GM21619 (cell line): ENCODE measurements at regions not wholly inside any gene's neighbourhood (a gene's known extent, or its start where the extent isn't known, plus 50 kb on each side); places are given as distances from the start of the nearest gene placed in this dataset.

Experiments
- ATAC-seq: cut with Tn5 transposase; IDR thresholded peaks from one replicate; pipeline ENCODE4 v1.9.1; 2021; ENCODE audit not compliant: unreplicated experiment

DNA sequence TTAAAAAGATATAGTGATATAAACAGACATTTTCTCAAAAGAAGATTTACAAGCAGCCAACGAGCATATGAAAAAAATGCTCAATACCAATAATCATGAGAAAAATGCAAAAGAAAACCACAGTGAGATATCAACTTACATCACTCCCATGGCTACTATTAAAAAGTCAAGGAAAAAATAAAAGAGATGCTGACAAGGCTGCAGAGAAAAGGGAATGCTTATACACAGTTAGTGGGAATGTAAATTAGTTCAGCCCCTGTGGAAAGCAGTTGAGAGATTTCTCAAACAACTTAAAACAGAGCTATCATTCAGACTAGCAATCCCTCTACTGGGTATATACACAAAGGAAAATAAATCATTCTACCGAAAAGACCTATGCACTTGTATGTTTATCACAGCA, 97.1 kb upstream of the CARD18 start:
- no peak for ATAC-seq

DNA sequence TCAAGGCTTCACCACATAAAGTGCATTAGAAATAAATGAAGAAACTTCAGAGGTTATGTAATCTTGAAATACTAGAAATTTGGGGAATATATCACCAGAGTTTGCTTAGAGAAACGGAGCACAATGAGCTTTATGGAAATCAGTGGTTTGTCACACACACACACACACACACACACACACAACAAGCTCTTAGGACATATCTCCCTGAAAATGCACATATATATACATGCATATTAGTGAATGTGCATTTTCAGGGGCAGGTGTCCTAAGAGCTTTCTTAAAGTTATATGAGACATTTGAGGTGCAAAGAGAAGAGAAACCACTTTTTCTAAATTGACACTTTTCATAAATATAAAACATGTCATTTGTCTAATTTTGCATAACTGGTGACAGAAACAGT, 93.7 kb upstream of the CARD18 start:
- ATAC-seq: no peak

DNA sequence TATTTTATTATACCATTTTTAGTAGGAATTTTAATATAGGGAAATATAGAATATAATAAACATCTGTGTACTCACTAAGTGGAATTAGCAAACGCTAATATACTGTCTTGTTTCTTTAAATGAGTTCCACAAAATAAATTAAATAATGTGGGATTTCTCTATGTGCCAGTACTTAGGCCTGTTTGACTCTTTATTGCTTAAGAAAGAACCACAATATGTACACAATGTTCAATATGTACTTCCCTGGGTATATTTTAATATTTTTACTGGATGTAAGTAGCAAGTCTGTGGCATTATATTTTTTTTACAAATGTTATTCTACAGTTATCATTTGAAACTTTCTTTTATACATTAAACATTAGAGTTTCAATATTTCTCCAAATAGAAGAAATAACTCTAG, 92.5 kb upstream of the CARD18 start:
- ATAC-seq: no peak

DNA sequence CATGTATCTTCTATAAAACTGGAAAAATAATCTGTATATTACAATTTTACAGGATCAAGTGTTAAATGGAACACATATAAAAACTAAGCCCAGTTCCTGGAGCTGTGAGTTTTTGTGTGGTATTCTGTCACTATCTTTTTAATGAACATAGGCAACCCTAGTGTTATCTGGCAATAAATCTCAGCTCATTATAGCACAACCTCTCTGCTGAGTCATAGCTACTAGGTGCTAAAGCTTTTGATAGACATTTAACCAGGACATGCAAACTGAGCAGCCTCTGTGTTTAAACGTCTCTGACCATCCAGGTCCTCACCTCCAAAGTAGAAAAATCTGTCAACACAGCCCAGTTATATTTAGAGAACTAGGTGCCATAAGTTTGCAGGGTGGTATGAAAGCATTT, 91.0 kb upstream of the CARD18 start:
- no peak for ATAC-seq

DNA sequence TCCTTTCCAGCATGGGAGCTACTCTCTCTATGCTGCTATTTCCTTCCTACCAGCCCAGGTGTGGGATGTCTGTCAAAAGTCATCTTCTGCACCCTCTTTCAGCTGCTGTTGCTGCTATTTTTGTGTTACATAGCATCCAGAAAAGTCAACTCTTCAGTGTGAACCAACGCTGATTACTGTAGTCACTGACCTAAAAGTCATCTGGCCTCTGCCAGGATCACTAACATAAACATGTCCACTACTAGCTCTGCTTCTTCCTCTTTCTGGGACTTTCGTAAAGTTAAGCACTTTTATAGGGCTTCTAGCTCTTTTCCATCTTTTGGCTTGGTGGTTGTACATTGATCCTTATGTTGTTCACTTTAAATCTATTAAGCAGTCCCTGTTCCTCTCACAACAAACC, 90.2 kb upstream of the CARD18 start:
- no peak for ATAC-seq

DNA sequence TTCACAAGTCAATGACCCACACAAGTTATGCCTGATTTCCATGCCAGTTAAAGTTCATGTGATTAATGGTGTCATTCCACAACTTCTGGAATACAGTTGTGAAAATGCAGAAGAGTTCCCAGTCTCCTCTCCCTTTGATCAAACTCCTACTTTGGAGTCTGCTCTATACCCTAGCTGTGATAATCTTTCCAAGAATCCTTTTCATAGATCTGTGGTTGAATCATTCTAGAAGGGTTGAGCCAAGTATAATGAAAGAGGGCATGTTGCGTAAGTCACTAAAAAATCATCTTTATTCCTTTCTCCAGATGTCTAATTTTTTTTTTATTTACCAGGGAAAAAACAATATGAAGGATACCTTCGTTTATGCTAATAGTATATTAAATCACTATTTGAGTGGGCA, 89.7 kb upstream of the CARD18 start:
- no peak for ATAC-seq

DNA sequence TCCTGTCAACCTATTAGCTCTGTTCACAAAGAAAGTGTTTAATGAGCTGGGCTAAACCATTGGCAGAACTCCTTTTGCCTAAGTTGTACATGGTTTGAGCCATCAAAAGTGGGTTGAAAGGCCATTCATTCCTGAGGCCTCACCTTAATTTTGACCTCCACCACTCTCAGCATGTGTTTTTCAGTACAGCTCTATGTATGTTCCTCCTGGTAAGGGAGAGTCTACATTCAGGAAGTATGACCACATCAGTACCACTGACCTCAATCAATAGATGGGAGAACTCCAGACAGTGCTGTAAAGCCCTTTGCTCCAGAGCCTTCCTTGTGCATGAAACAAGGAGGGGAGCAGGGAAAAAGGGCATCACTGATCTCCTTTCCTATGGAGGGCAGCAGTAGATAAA, 87.8 kb upstream of the CARD18 start:
- ATAC-seq: no peak

DNA sequence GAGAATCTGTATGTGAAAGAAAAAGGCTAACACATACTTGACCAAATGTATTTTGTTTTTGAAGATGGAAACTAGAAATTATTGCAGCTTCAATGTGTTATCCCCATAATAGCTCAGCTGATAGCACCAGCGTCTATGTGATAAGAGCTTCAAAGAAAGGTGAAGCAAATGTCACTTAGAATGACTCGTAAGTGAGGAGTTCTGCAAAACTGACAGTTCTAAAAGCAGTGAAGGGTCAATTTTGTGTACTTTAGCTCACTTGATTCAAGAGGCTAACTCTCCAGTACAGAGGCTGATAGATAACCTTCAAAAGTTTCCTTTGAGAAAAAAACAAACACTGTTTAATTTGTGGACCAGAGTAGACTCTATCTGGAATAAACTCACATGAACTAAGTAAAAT, 87.2 kb upstream of the CARD18 start:
- ATAC-seq: no peak

DNA sequence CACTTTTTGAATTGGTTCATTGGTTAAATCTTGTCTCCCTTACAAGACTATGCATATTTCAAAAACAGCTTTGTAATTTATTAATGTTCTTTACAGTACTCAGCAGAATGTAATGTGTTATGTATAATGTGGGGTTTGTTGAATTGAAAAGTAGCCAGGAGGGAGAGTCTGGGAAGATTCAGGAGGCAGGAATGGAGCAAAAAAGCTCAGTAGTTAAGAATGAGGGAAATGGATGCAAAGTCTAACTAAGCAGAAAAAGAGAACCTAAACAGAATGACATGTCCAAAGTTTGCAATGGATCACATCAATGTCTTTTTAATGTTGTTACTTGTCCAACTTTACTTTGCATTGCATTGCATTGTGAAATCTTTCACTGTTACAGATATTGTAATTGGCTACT, 86.5 kb upstream of the CARD18 start:
- ATAC-seq: no peak

DNA sequence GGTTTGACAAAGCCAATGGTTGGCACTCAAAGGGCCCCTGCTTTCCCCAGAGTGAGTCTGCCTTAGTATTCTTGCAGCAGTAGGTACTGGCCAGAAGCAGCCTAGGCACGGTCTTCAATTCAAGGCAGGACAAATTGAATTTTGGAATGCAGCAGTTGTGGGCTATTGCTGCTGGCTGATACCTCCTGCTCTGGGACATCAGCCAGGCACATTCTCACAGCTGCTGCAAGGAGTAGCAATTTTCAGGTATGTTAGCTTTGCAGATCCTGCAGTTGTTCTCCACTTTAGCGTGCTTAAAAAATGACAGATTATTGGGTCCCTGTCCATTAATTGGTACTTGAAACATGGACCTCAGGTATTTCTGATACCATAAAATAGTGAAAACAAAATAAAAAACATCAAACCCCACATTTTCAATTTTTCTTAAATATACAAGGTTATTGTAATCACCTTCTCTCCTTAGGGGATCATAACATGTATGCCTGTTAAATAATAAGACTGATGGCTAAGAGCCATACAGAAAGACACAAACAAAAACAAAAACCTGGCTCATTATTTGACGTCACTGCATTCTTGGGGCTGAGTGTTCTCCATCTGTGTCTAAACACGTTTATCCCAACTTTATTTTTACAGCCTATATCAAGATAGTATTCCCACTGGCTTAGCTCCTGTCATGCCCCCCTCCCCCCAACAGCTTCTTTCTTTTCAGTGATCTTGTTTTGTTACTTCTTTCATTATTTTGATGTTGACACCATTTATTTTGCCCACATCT, 85.1 kb upstream of the CARD18 start:
- no peak for ATAC-seq

DNA sequence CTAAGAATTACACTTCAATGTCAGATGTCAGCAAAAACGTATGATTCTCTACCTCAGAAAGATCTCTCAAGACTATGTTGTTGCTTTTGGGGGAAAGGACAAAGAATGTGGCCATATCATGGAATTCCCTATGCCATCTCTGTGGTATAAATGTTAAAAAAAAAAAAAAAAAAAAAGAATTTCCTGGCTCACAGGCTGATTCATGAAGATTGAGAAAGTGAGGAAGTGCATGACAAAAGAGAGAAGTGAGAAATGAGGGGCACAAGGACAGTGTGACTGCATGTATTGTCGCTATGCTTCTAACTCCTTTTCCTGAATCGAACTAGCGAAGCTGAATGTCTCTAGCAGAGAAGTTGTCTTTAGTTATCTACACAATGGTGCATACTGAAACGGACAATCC, 80.6 kb upstream of the CARD18 start:
- no peak for ATAC-seq

DNA sequence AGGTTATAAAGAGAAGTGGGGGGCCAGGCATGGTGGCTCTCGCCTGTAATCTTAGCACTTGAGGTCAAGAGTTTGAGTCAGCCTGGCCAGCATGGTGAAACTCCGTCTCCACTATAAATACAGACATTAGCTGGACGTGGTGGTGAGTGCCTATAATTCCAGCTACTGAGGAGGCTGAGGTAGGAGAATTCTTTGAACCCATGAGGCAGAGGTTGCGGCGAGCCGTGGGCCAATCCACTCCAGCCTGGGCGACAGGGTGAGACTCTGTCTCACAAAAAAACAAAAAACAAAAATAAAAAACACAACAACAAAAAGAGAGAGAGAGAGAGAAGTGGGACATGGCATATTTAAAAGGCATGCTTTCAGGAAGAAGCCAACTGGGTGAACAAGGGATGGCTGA, 80.1 kb upstream of the CARD18 start:
- ATAC-seq: no peak

DNA sequence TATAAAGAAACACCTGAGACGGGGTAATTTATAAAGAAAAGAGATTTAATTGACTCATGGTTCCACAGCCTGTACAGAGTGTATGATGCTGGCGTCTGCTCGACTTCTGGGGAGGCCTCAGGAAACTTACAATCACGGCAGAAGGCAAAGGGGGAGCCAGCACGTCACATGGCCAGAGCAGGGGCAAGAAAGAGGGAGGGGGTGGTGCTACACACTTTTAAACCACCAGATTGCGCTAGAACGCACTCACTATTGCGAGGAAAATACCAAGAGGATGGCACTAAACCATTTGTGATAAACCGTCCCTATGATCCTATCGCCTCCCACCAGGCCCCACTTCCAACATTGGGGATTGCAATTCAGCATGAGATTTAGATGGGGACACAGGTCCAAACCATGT, 79.7 kb upstream of the CARD18 start:
- no peak for ATAC-seq

DNA sequence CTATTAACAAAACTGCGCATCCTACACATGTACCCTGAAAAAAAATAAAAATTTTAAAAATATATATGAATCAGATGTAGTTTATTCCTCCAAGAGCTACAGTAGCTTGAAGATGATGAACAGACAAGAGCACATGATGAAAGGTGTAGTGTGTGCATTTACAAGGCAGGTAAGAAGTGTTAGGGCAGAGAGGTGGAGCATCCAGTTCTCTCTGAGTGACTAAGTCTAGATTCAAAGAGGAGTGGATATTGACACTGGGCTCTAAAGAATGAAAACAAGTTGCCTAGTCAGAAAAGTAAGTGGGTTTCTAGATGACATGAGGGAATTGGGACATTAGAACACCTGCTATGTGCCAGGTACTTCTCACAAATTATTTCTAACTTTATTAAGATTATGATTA, 76.0 kb upstream of the CARD18 start:
- ATAC-seq: no peak

DNA sequence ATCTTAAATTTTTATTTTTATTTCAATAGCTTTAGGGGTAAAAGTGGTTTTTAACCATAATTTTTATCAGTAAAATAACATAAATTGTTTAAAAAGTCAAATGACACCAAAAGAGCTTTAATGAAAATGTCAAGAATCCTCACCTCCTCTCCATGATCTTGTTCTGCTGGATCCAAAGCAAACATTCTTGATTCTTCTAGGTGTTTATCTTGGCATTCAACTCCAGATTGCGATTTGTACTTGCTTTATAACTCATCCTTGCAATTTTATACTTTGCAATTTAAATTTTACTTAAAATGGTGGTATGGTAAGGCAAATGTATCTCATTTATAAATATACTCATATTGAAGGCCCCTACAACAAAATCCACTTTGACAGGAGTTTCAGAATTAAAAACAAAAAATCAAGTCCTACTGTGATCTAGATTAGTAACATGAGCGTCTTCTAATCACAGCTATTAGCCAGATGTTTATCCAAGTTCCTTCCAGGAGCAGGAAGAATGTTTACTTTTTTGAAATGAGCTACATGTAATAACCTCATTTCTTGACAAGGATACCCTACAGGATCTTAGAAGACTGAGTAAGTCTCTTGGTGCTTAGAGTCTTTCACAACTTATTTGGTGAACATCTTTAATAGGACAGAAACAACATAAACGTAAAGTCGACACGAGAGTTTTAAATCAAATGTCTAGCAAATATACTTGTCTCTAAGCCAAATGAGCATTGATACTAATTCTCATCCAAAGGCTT, 72.4 kb upstream of the CARD18 start:
- ATAC-seq: no peak

DNA sequence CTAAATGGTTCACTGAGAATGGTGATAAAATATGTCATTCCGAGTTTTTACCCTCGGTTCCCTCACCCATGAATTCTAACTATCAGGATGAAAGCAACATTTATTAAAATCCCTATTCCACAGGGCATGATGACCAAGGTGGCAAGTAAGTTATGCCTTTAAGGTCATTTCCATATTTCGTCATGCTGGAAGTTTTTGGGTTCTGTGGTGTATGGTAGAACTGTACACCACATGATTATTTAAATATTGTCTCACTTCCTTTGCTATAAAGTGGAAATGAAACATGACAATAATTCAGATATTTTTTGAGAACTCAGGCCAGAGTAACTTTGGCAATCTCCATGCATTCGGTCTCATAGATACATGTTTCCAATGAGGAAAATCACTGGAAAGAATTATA, 68.5 kb upstream of the CARD18 start:
- no peak for ATAC-seq

DNA sequence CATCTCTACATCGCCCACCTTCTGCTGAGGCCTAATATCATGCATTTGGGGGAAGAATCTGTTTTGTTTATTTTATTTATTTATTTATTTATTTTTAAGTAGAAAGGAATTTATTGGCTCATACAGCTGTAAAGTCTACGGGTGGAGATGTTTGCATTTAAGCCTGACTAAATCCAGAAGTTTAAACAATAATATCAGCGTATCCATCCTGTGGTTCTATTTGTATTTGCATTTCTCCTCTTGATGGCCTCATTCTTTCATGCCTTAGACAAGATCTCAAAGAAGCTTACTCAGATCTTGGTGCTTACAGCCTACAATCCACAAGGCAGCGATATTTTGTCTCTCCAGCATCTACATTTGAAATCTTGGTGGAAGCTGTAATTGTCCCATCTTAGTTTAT, 67.1 kb upstream of the CARD18 start:
- ATAC-seq: no peak

DNA sequence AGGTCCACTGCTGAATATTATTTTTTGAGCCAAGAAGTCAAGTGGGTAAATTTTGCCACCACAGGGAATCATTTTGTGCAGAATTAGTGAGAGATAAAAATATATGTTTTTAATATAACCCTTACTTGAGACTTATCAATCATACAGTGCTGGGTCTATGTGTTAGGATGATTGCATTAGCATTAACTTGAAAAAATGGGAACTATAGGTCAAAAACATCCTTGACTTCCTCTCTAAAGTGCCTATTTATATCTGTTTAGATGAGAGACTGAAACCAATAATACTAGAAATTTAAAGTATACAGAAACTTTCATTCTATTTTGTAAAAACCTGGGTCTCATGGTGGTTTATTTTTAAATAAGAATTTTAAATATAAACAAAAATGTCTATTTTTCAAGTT, 65.1 kb upstream of the CARD18 start:
- ATAC-seq: no peak

DNA sequence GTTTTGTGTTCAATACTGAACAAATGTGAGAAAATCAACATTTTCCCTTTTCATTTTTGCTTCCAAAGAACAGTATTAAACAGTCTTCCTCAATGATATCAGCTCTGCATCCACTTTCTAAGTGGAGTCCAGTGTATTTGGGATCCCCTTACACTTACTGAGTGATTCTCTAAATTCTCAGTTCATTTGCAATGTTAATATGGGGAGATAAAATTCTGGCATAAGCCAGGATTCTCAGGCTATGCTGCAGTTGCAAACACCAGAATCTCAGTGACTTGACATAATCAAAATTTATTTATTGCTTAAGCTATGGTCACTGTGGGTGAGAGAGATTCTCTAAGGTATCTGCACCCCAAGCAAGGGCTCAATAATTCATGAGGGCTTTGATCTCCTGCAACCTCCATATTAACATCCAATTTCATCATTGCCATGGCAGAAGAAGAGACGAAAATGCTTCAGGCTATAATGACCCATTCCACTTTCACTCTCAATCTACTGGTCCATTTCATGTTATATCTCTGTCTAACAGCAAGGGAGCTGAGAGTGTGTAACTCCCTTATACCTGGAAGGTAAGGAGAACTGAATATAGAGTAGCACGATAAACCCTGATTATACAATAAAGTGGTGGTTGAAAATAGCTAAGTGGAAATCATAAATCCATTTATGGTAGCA, 64.1 kb upstream of the CARD18 start:
- no peak for ATAC-seq

DNA sequence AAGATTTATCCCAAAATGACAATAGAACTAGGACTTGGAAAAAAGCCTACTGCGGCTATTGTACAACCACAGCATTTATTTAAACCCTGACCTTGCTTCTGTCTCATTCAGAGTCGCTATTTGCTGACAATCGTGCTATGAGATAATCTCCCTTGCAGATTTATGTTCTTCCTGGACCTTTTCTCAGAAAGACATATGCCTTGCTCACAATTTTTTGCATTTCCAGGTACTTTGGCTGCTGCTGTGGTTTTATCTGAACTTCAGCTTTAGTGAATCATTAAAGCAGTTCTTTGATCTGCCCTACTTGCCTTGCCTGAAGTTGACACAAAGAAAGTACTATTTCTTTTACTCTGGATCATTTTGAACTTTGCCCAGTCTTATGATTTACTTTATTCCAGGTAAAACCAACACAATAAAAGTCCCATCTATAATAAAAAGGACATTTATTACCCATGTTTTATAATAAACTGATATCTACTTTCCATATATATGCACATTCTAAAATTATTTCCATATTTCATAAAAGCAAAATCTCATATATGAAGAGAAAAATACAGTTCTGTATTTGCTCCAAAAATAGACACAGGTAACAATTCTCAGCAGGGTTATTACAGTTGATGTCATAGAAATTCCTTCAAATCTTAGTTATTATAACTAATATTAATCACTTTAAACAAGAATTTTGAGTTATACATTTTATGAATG, 63.4 kb upstream of the CARD18 start:
- no peak for ATAC-seq

DNA sequence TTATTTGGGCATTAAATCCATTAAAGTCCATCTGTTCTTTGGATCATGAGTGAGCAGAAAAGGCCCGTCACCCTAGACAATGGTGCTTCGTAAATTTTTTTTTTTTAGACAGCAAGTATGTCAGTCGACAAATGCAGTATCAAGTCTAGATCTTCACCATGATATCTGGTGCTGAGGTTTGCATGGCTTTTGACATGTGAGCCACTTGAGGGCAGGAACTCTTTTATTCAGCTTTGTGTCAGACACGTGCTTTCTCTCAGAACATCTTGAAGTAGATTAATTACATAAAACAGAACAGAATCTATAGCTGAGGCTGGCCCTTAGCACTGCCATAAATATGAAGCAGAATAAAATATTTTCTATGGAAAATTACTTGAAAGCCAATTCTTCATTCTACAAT, 62.9 kb upstream of the CARD18 start:
- ATAC-seq: no peak

DNA sequence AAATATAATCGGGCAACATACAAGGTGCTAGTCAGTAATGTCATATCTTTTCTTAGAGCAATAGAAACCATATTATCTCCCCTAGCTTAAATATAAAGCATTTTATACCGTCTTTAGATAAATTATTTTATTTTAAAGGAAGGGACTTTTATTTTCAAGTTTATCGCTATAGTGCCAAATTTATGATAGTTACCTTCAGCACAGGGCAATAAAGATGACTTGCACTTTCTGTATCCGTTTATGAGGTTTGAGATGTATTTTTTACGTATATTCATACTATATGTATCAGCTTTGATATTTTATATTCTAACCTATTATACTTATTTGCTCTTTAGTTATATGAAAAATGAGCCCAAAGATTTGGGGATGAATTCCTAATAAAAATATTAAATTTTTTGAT, 61.6 kb upstream of the CARD18 start:
- ATAC-seq: no peak
